ENCODE measurements at regions not wholly inside any gene's neighbourhood (a gene's known extent, or its start where the extent isn't known, plus 50 kb on each side); places are given as distances from the start of the nearest gene placed in this dataset.

DNA sequence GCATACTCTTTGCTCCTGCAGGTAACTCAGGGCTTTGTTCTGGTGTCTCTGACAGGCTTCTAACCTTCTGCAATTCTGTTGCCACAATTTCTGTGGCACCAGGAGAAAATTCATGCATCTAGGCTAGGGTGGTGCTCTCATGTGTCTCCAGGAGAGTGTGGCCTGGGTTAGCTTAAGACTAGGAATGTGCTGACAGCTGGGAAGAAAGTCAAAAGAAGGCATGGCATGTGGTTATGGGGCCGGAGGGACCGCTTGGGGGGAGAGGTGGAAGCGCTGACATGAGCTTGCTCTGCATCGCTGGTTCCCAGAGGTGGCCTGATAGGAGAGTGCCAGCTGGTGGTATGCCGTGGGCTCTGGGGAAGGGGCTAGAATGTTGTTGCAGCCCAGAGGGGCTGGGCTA lies 173.3 kb upstream of the TNP1 start:
- FAIRE-seq (no peak), DNase-seq (ENCODE audit: insufficient read length, low spot score) (no peak)
- no peak for TF ChIP-seq PAX5 (IDR thresholded peaks at IDR 0.05; ENCODE audit: insufficient read depth, low read length, severe bottlenecking)
- TF ChIP-seq SPI1 (IDR thresholded peaks at IDR 0.05; ENCODE audit: low read depth, low read length), result no peak
- no peak for TF ChIP-seq POLR2A (IDR thresholded peaks at IDR 0.05; ENCODE audit: low read depth, low read length)
- TF ChIP-seq TAF1 (IDR thresholded peaks at IDR 0.05; ENCODE audit: low read depth, low read length), result no peak
- no peak for TF ChIP-seq POU2F2 (IDR thresholded peaks at IDR 0.05; ENCODE audit: low read depth, low read length)
- TF ChIP-seq POLR2AphosphoS5 (IDR thresholded peaks at IDR 0.05; ENCODE audit: low read depth, low read length), result no peak

DNA sequence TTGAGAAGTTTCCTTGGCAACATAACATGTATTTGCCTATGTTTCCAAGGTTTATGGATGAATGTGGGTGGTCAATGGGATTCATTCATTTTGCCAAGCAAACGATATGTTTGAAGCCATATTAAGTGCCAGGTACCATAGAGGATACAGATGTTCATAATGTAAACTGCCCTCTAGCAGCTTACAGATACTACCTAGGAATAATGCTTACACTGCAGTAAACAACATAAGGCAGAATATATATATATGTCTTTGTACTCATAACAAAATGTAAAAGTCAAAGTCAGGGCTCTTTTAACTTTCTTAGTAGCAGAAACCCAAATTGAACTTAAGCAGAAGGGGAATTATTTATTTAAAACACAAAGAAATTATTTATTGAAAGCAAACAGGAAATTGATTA lies 171.6 kb upstream of the TNP1 start:
- DNase-seq (ENCODE audit: insufficient read length, low spot score) (no peak), FAIRE-seq (no peak)
- no peak for TF ChIP-seq POLR2AphosphoS5 (IDR thresholded peaks at IDR 0.05; ENCODE audit: low read depth, low read length)
- no peak for TF ChIP-seq PAX5 (IDR thresholded peaks at IDR 0.05; ENCODE audit: insufficient read depth, low read length, severe bottlenecking)
- no peak for TF ChIP-seq SPI1 (IDR thresholded peaks at IDR 0.05; ENCODE audit: low read depth, low read length)
- TF ChIP-seq TAF1 (IDR thresholded peaks at IDR 0.05; ENCODE audit: low read depth, low read length), result no peak

DNA sequence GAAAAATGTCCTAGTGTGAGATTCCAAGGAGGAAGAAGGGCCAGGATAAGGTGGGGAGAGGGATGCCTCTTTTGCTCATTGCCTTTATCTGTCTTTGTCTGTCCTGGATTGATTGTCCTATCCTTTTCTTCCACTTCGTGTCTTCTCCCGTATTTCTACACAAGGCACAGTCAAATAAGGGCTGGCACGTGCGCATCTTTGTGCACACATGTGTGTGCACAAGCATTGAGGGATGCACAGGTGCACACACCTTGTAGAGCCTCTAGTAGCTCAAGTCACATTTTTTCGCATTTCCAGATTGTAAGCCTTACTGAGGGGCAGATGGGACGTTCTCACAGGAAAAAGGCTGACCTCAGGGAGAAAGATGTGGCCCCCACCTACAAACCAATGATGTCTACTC lies 170.2 kb upstream of the TNP1 start:
- FAIRE-seq (no peak), DNase-seq (ENCODE audit: insufficient read length, low spot score) (no peak)
- no peak for TF ChIP-seq PAX5 (IDR thresholded peaks at IDR 0.05; ENCODE audit: insufficient read depth, low read length, severe bottlenecking)
- no peak for TF ChIP-seq POLR2AphosphoS5 (IDR thresholded peaks at IDR 0.05; ENCODE audit: low read depth, low read length)
- TF ChIP-seq POU2F2 (IDR thresholded peaks at IDR 0.05; ENCODE audit: low read depth, low read length), result no peak
- no peak for TF ChIP-seq TAF1 (IDR thresholded peaks at IDR 0.05; ENCODE audit: low read depth, low read length)
- TF ChIP-seq POLR2A (IDR thresholded peaks at IDR 0.05; ENCODE audit: low read depth, low read length), result no peak
- no peak for TF ChIP-seq SPI1 (IDR thresholded peaks at IDR 0.05; ENCODE audit: low read depth, low read length)

DNA sequence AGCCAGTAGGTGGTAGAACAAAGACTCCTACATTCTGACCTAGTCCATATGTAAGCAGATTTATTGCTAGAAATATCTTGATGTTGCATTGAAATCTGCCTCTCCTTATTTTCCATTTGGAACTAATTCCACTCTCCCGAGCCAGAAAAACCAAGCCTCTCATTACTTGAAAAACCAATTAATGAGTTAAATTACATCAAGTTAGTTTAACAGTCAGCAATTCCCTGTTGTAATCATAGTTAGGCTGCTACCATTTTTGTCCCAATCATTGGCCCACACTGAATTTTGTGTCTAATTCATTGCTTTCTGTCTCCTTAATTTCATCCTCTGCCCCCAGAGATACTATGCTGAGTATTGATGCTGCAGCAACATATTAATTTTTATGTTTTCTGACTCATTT lies 168.3 kb upstream of the TNP1 start:
- no peak for FAIRE-seq
- DNase-seq (ENCODE audit: insufficient read length, low spot score), result no peak
- TF ChIP-seq POLR2A (IDR thresholded peaks at IDR 0.05; ENCODE audit: low read depth, low read length), result no peak
- TF ChIP-seq TAF1 (IDR thresholded peaks at IDR 0.05; ENCODE audit: low read depth, low read length), result no peak
- no peak for TF ChIP-seq POLR2AphosphoS5 (IDR thresholded peaks at IDR 0.05; ENCODE audit: low read depth, low read length)
- no peak for TF ChIP-seq SPI1 (IDR thresholded peaks at IDR 0.05; ENCODE audit: low read depth, low read length)
- TF ChIP-seq PAX5 (IDR thresholded peaks at IDR 0.05; ENCODE audit: insufficient read depth, low read length, severe bottlenecking), result no peak
- TF ChIP-seq POU2F2 (IDR thresholded peaks at IDR 0.05; ENCODE audit: low read depth, low read length), result no peak

DNA sequence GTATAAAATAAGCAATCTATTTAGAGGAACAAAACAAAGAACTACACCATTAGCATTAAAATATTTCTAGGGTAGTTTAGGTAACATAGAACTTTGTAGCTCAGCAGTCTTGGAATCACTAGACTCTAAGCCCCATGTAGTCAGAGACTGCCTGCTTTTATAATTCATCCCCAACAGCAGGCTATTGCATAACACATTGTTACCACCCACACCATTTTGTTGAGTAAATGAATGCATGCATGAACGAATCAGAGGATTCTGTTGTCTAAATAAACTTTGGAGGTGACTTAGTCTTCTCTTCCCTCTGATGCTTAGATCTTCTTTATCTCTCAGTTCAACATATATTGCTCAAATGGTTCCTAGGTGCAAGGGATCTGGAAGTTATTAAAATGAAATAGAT lies 167.6 kb upstream of the TNP1 start:
- FAIRE-seq, result no peak
- TF ChIP-seq SPI1 (IDR thresholded peaks at IDR 0.05; ENCODE audit: low read depth, low read length) (no peak), TAF1 (IDR thresholded peaks at IDR 0.05; ENCODE audit: low read depth, low read length) (no peak), POLR2AphosphoS5 (IDR thresholded peaks at IDR 0.05; ENCODE audit: low read depth, low read length) (no peak), PAX5 (IDR thresholded peaks at IDR 0.05; ENCODE audit: insufficient read depth, low read length, severe bottlenecking) (no peak), POLR2A (IDR thresholded peaks at IDR 0.05; ENCODE audit: low read depth, low read length) (no peak), POU2F2 (IDR thresholded peaks at IDR 0.05; ENCODE audit: low read depth, low read length) (no peak)
- no peak for DNase-seq (ENCODE audit: insufficient read length, low spot score)

DNA sequence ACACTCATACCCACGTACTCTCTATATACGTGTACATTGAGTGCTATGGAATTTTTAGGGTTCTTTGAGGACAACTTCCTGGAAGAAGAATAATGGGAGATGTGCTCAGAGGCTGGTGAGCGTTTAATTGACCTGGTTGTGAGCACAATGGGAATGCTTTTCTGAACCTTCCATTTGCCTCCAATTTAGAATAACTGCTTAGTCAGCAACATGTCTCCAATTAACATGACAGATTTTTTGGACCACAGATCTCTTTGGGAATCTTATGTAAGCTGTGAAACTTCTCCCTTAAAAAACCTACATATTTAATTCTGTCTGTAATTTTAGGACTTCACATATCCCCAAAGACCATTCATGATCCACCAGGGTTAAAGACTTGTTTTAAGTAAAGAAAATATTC lies 166.7 kb upstream of the TNP1 start:
- no peak for DNase-seq (ENCODE audit: insufficient read length, low spot score)
- FAIRE-seq, result no peak
- TF ChIP-seq TAF1 (IDR thresholded peaks at IDR 0.05; ENCODE audit: low read depth, low read length) (no peak), POLR2A (IDR thresholded peaks at IDR 0.05; ENCODE audit: low read depth, low read length) (no peak), SPI1 (IDR thresholded peaks at IDR 0.05; ENCODE audit: low read depth, low read length) (no peak), PAX5 (IDR thresholded peaks at IDR 0.05; ENCODE audit: insufficient read depth, low read length, severe bottlenecking) (no peak), POLR2AphosphoS5 (IDR thresholded peaks at IDR 0.05; ENCODE audit: low read depth, low read length) (no peak), POU2F2 (IDR thresholded peaks at IDR 0.05; ENCODE audit: low read depth, low read length) (no peak)

DNA sequence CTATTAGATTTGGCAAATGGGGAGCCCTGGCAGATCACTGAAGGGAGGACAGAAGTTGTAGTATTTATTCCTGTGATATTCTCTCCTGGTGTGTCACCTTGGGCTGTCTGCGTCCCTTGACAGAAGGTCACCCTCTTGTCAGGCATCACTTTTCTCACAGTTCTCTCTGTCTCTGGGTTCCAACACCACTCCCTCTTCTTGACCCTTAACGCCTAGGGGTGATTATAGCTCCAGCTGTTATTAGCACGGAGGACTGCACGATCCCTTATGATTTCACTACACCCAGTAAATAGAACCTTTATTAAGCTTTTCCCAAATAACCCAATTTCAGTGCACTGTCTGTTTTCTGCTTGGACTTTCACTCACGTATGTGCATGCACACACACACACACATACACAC lies 166.3 kb upstream of the TNP1 start:
- TF ChIP-seq SPI1 (IDR thresholded peaks at IDR 0.05; ENCODE audit: low read depth, low read length) (no peak), POLR2A (IDR thresholded peaks at IDR 0.05; ENCODE audit: low read depth, low read length) (no peak), PAX5 (IDR thresholded peaks at IDR 0.05; ENCODE audit: insufficient read depth, low read length, severe bottlenecking) (no peak), POU2F2 (IDR thresholded peaks at IDR 0.05; ENCODE audit: low read depth, low read length) (no peak), TAF1 (IDR thresholded peaks at IDR 0.05; ENCODE audit: low read depth, low read length) (no peak), POLR2AphosphoS5 (IDR thresholded peaks at IDR 0.05; ENCODE audit: low read depth, low read length) (no peak)
- DNase-seq (ENCODE audit: insufficient read length, low spot score) (no peak), FAIRE-seq (no peak)

DNA sequence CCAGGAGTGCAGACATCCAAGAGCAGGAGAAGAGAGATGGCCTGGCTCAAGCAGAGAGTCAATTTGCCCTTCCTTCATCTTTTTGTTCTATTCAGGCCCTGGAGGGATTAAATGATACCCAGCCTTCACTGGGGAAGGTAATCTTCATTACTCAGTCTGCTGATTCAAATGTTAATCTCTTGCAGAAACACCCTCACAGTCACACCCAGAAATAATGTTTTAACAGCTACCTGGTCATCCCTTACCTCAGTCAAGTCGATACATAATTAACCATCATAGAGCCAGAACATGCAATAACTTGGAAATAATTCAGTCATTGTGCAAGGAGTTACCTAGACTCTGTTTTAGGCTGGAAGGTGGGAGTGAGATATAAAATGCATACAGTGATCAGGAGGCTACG lies 163.7 kb upstream of the TNP1 start:
- FAIRE-seq, result no peak
- no peak for DNase-seq (ENCODE audit: insufficient read length, low spot score)
- TF ChIP-seq TAF1 (IDR thresholded peaks at IDR 0.05; ENCODE audit: low read depth, low read length), result no peak
- TF ChIP-seq POLR2A (IDR thresholded peaks at IDR 0.05; ENCODE audit: low read depth, low read length), result no peak
- no peak for TF ChIP-seq POLR2AphosphoS5 (IDR thresholded peaks at IDR 0.05; ENCODE audit: low read depth, low read length)
- TF ChIP-seq PAX5 (IDR thresholded peaks at IDR 0.05; ENCODE audit: insufficient read depth, low read length, severe bottlenecking), result no peak

DNA sequence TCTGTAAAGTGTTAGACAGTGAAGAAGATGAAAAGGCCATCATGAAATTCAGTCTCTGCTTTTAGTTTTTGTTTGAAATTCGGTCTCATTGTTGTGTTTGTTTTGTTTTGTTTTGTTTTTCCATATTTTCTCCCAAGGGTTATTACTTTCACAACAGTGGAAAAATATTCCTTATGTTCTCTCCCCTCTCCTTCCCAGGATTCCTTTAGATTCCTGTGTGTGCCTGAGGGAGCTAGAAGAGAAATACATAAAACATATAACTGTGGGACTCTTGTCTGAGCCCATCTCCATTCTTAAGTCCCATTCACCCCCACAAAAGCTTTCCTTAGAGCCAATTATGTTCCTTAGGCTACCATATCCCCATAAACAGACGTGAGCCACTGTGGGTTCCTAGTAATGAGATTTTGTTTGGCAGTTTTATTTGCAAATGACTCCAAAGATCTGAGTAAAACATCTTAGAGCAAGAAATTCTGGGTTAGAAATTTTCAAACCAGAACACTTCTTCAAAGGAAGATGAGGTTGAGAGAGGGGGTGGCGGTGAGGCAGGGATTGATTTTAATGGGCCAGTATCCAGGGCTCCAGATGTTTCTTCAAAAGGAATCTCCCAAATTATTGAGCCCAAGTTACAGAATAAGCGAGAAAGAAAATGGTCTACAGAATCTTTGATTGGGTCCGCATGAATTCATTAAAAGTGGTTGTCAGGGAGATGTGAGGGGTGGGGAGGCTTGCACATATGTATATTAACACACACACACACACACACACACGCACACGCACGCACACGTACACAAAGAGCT lies 157.8 kb upstream of the TNP1 start:
- no peak for TF ChIP-seq TAF1 (IDR thresholded peaks at IDR 0.05; ENCODE audit: low read depth, low read length)
- no peak for TF ChIP-seq POLR2AphosphoS5 (IDR thresholded peaks at IDR 0.05; ENCODE audit: low read depth, low read length)
- no peak for TF ChIP-seq POU2F2 (IDR thresholded peaks at IDR 0.05; ENCODE audit: low read depth, low read length)
- no peak for TF ChIP-seq POLR2A (IDR thresholded peaks at IDR 0.05; ENCODE audit: low read depth, low read length)
- TF ChIP-seq PAX5 (IDR thresholded peaks at IDR 0.05; ENCODE audit: insufficient read depth, low read length, severe bottlenecking), result no peak
- no peak for TF ChIP-seq SPI1 (IDR thresholded peaks at IDR 0.05; ENCODE audit: low read depth, low read length)
- FAIRE-seq, result no peak
- DNase-seq (ENCODE audit: insufficient read length, low spot score), result no peak
